ENCODE measurements at regions not wholly inside any gene's neighbourhood (a gene's known extent, or its start where the extent isn't known, plus 50 kb on each side); places are given as distances from the start of the nearest gene placed in this dataset.

- DNase-seq, result no peak
These were observed 689.4 kb downstream of the BRD1 start for GRCh38 chr22:49138250-49138790.

GRCh38 chr22:49137206-49137840, 690.4 kb downstream of the BRD1 start:
- no peak for DNase-seq

- DNase-seq, result no peak
These were observed 690.9 kb downstream of the BRD1 start for GRCh38 chr22:49136816-49137180.

- no peak for DNase-seq
These were observed 691.4 kb downstream of the BRD1 start for GRCh38 chr22:49136041-49136815.

- DNase-seq, result no peak
These were observed 693.6 kb downstream of the BRD1 start for GRCh38 chr22:49134076-49134475.

GRCh38 chr22:49133541-49133940, 694.1 kb downstream of the BRD1 start:
- DNase-seq, result no peak

DNA sequence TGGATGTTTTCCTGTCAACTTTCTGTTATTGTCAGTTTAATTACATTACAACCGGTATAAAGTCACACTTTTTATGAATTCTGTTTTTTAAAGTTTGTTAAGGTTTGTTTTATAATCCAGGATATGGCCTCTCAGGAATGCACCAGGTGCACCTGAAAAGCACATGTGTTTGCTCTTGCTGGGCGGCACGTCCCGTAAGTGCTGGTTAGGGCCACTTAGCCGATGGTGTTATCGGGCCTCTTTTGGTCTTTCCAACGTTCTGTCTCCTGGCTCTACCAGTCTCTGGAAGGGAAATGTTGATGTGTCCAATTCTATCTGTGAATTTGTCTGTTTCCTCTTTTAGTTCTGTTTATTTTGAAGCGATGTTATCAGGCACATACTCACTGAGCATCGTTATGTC, 695.7 kb downstream of the BRD1 start:
- DNase-seq, result no peak

GRCh38 chr22:49129736-49130135, 697.9 kb downstream of the BRD1 start:
- no peak for DNase-seq

- no peak for DNase-seq
These were observed 698.8 kb downstream of the BRD1 start for GRCh38 chr22:49128874-49129273.

GRCh38 chr22:49124608-49125007, 703.1 kb downstream of the BRD1 start:
- no peak for DNase-seq

- no peak for DNase-seq
These were observed 704.0 kb downstream of the BRD1 start for GRCh38 chr22:49123621-49124192.

DNA sequence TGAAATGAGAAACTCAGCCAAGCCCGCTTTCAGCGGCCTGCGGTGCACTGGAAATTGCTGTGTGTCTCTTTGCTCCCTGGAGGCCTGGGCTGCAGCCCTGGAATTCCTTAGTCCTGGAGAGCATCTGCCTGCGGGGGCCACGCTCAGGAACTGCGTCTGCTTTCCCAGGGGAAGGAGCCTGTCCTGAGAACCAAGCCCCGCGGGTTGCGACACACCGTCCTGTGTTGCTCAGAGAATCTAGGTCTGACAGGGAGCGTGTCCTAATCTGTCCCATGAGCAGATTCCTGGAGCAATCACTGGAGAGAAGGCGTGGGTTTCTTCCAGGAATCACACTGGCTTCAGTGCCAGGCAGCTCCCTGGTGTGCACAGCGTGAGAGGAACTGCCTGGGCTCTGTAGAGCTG, 708.1 kb downstream of the BRD1 start:
- DNase-seq, result no peak

- DNase-seq, result no peak
These were observed 709.6 kb downstream of the BRD1 start for GRCh38 chr22:49118065-49118464.

- no peak for DNase-seq
These were observed 710.2 kb downstream of the BRD1 start for GRCh38 chr22:49117486-49117885.

DNA sequence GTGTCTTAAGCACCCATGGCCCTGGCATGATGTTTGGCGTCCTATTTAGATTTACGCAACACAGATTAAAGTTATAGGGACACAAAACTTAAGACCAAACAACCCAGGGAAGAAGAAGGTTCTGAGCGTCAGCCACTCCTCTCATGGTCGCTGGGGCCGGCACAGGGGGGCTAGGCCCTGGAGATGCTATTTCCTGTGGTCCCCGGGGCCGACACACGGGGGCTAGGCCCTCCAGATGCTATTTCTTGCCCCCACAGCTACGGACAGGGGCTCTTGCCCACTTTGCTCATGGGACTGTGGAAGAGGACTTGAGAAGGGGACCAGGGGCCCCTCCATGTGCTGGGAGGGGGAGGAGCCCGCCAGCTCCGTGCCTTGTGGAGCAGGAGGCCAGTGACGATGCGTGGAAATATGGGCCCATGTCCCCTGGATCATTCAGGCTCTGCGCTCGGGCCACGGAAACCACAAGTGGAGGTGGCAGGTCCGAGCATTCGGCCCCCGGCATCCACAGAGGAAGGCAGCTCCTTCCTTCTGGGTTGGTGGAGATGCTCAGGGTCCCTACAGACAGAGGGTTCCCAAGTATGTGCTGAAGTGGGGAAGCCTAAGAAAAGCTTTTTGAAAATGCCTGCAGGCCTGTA, 711.1 kb downstream of the BRD1 start:
- DNase-seq, result no peak

DNA sequence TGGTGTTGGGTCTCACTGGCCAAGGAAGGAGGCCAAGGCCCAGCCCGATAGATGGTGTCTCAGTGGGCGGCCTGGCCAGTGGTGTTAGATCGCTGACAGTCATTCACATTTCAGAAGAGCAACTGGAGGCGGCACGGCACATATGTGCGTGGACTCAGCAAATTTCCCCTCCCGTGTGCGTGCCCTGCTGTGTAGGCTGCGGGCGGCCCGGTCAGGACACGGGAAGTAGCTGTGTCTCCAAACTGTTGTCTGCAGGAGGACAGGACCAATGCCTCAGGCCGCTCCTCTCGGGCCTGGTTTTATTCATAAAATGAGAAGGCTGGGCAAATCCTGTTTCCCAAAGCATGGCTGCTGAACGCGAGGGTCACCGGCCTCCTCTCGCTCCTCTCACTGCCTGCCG, 711.7 kb downstream of the BRD1 start:
- no peak for DNase-seq

DNA sequence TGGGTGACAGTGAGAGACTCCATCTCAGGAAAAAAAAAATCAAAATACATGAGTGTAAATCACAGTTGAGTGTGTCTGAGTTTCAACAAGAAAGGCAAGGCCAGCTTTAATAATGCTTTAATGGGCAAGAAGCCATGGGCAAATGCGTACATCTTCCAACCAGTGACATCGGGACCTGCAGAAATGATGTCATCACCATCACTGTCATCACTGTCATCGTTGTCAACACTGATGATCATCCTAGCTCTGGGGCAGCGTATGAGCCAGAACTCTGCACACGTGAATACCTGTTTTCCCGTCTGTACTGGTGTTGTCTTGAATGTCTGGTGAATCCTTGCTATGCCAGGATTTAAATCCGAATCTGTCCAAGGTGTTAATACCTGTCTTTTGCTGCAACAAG, 712.5 kb downstream of the BRD1 start:
- no peak for DNase-seq

DNA sequence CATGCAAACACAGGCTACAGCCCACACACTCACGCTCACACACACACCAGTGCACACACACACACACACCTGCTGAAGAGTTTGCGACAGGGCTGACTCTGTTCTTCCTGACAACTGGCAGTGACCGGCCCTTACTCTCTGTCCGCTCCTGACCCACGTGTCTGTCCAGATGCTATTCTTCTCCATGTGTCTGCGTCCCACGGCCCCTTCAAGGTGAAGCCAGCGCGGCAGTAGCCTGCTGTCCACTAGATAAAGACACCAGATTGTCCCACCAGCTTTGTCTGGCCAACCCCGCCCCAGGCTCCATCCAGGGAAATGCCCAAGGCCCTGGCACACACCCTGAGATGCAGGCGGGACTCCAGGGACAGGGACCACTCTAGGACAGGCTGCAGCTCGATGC, 713.9 kb downstream of the BRD1 start:
- DNase-seq, result no peak

GRCh38 chr22:49112661-49113626, 714.7 kb downstream of the BRD1 start:
- DNase-seq, result no peak

DNA sequence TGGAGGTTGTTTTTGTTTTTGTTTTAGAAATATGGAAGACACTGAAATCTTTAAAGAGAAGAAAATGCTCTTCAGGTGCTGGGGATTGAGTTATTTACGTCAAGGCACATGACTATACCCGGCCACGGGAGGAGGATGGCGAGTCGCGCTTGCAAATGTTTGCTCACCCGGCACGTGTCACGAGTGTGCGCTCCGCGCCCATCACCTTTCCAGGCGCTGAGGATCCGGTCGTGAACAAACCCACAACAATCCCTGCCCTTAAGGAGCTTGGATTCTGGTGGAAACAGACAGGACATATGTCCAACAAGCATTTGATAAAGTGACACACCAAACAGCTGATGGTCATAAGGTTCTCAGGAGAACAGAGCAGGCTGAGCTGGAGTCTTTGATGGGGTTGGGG, 715.5 kb downstream of the BRD1 start:
- DNase-seq, result no peak

DNA sequence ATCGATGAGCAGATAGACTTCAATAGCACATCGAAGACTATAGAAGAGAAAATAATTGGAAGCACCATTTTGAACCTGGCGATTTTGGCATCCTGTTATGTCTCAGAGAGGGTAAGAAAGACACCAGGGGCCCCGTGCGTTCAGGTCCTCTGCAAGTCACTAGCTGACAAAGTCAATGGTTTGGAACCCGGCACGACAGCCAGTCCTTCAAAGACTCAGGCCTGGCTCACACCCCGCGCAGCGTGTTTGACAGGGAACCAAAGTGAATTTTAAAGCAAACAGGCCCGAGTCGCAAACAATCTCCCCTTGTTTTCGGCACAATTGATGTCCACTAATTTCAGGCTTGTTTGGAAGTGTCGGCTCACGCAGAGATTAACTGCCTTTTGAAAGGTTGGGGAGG, 716.6 kb downstream of the BRD1 start:
- no peak for DNase-seq

GRCh38 chr22:49108636-49109315, 718.9 kb downstream of the BRD1 start:
- no peak for DNase-seq

Data from stimulated activated CD4-positive, alpha-beta T cell treated with anti-CD3 and anti-CD28 coated beads, Interleukin-4, amount 100 ng/mL, for 24 hours (primary cell).